GM21576 (cell line): ENCODE measurements at regions not wholly inside any gene's neighbourhood (a gene's known extent, or its start where the extent isn't known, plus 50 kb on each side); places are given as distances from the start of the nearest gene placed in this dataset.
"Not testable (repeated sequence)": the region's sequence is repeated elsewhere in the genome, so short reads cannot be mapped to it uniquely, and the experiment has no call there.

Experiments used
- ATAC-seq: cut with Tn5 transposase; IDR thresholded peaks from one replicate; pipeline ENCODE4 v1.9.1; 2021; ENCODE audit warnings: mild to moderate bottlenecking, moderate library complexity; ENCODE audit not compliant: unreplicated experiment

- no peak for ATAC-seq
Observed at GRCh38 chr5:57002959-57003485, 51.1 kb upstream of the MIER3 start.

GRCh38 chr5:57003566-57003965, 51.6 kb upstream of the MIER3 start:
- not testable (repeated sequence) for ATAC-seq

GRCh38 chr5:57004800-57005199, 52.9 kb upstream of the MIER3 start:
- ATAC-seq, result no peak

- ATAC-seq, result peak; percentile 64
Observed at GRCh38 chr5:57007344-57007743, 55.4 kb upstream of the MIER3 start.

- no peak for ATAC-seq
Observed at GRCh38 chr5:57009811-57010210, 57.9 kb upstream of the MIER3 start.

GRCh38 chr5:57010786-57011185, 58.9 kb upstream of the MIER3 start:
- no peak for ATAC-seq

- ATAC-seq, result no peak
Observed at GRCh38 chr5:57012511-57012910, 60.6 kb upstream of the MIER3 start.

- ATAC-seq, result no peak
Observed at GRCh38 chr5:57025961-57026360, 74.0 kb upstream of the MIER3 start.

GRCh38 chr5:57028161-57028560, 76.2 kb upstream of the MIER3 start:
- ATAC-seq, result no peak

GRCh38 chr5:57032151-57032551, 80.2 kb upstream of the MIER3 start:
- ATAC-seq, result no peak

GRCh38 chr5:57033103-57033502, 81.2 kb upstream of the MIER3 start:
- ATAC-seq, result no peak

- no peak for ATAC-seq
Observed at GRCh38 chr5:57033503-57033902, 81.6 kb upstream of the MIER3 start.

GRCh38 chr5:57034201-57034916, 82.4 kb upstream of the MIER3 start:
- ATAC-seq, result no peak

- ATAC-seq, result no peak
Observed at GRCh38 chr5:57035955-57036354, 84.0 kb upstream of the MIER3 start.

- ATAC-seq, result no peak
Observed at GRCh38 chr5:57036761-57037160, 84.8 kb upstream of the MIER3 start.

- ATAC-seq, result no peak
Observed at GRCh38 chr5:57037355-57037754, 85.4 kb upstream of the MIER3 start.

GRCh38 chr5:57041570-57041969, 89.6 kb upstream of the MIER3 start:
- ATAC-seq, result no peak

GRCh38 chr5:57042524-57042931, 90.6 kb upstream of the MIER3 start:
- no peak for ATAC-seq

- ATAC-seq, result no peak
Observed at GRCh38 chr5:57054135-57054534, 102.2 kb upstream of the MIER3 start.

- no peak for ATAC-seq
Observed at GRCh38 chr5:57054671-57055070, 102.7 kb upstream of the MIER3 start.

- ATAC-seq, result no peak
Observed at GRCh38 chr5:57055731-57056130, 103.8 kb upstream of the MIER3 start.

- no peak for ATAC-seq
Observed at GRCh38 chr5:57063773-57064172, 110.1 kb upstream of the GPBP1 start.
